Right ventricle myocardium inferior (tissue), 1 donor: ENCODE measurements at regions not wholly inside any gene's neighbourhood (a gene's known extent, or its start where the extent isn't known, plus 50 kb on each side); places are given as distances from the start of the nearest gene placed in this dataset.
A peak's percentile ranks its signal among the peaks of the same experiment; 100 is the strongest.

ENCODE experiments used
- ATAC-seq: fragments of 200-7000 bp; cut with Tn5 transposase; one replicate; pipeline ENCODE4 v1.9.1; 2020; ENCODE audit warnings: mild to moderate bottlenecking, moderate library complexity
- DNase-seq: peaks from one replicate; pipeline ENCODE4 v3.0.0; 2021; ENCODE audit errors: missing footprints
- intact Hi-C: fragments of 100-400 bp; cut with DNase I; formaldehyde crosslinking; loops from one replicate; pipeline ENCODE4 v1.11.0; 2022
- donor health status: DM: no; HTN: yes; CAD: no; lungs with severe emphysema.

DNA sequence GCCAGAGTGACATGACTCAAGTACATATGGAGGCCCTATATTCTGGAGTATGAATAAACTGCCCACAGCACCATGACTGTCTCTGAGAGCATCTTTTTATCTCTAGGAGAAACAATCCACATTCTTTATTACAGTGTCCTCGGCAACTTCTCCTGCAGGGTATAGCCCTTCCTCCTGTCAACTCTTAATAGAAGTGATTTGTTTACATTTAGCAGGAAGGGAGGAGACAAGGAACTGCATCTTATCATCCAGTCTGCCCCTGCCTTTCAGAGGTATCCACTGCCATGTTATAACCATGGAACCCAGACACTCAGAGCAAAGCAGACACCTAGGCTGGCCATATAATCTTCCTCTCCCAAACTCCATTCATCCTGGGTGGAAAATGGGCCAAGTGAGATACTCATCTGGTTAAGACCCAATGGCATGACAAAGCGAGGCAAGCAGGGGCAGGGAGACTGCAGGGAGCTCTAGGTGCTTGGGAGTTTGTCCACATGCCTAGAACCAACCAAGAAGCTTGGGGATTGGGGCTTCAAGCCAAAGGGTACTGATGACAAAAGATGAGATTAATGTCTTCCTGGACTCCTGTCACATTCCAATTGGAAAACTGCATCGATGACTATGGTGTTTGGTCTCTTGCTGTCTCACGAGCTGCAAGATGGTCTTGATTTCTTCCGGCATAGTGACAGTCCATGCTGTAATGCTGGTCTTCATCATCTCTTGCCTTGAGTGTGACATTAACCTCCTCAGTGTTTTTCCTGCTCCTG, 620.5 kb upstream of the KLF4 start:
- intact Hi-C loops = no loop called here
- ATAC-seq = no peak
- DNase-seq = no peak

DNA sequence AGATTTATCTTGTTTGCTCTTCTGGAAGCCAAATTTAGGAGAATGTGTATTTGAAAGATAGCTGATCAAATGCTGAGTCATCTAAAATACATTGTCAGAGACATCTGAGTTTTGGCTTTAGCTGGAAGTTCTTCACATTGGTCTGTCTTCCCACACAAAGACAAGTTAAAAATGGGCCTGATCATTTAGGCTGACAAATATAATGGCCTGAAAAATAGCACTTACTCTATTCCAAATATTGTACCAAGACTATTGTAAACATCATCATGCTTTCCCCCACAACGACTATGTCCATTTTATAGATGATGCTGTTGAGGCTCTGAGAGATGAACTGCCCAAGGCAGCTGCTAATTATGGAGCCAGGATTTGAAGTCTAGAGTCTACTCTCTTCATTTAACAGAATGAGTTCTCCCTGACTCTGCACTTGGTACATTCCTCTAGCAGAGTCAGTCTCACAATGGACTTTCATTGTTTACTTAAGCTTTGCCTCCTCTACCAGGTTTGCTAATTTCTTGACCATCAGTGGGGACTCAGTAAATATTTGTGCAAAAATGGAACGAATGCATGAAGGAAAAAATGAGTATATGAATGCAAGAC, 619.4 kb upstream of the KLF4 start:
- ATAC-seq = no peak
- intact Hi-C loops = no loop called here
- no peak for DNase-seq

DNA sequence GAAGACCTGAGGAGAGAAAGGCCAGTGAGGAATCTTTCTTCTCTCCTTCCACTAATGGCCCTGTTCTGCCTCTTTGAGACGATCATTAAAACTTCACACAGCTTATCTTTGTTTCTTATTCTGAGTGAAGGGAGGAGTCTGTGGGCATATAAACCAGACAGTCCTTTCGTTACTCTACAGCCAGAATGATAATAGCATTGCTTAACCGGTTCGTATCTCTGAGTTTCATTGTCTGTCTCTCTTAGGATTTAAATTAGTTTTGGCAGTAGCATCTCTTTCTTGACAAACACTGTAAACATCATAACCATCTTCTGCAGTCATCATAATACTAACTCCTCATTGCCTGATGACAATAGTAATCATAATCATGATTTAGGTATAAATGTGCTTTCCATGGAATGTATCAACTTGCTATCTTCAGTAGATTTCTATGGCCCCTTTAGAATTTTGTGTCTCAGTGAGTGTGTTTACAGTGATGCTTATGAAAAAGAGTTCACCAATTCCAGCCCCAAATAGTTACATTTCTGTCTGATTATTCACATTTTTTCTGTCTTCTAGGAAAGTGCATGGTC, 618.8 kb upstream of the KLF4 start:
- intact Hi-C loops = no loop called here
- ATAC-seq = no peak
- no peak for DNase-seq

GRCh38 chr9:108105885-108106284, 616.3 kb upstream of the KLF4 start:
- ATAC-seq (peak; percentile 39), DNase-seq (no peak)
- intact Hi-C loops = no loop called here

DNA sequence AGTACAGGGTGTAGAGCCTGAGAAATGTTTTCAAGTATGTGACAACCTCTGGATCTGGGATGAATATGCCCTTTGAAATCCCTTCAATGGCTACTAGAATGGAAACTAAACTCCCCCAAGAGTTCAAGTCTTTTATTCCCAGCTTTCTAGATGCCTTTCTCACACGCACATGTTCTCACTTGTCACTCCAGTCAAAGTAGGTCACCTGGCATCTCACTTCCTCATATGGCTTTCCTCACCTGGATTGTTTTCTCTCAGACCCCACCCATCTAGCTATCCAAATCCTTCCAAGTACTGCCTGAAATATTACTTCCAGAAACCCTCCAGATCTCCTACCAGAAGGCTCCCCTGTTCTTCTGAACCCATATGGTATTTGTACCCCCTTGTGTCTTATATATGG, 615.4 kb upstream of the KLF4 start:
- ATAC-seq (no peak), DNase-seq (no peak)
- intact Hi-C loops = no loop called here

GRCh38 chr9:108103046-108103693, 613.6 kb upstream of the KLF4 start:
- ATAC-seq (no peak), DNase-seq (no peak)
- intact Hi-C loops = no loop called here

GRCh38 chr9:108101410-108101809, 611.8 kb upstream of the KLF4 start:
- DNase-seq (no peak), ATAC-seq (no peak)
- intact Hi-C loops = no loop called here

- ATAC-seq (no peak), DNase-seq (no peak)
- intact Hi-C loops = no loop called here
Measured at GRCh38 chr9:108100571-108100970, 611.0 kb upstream of the KLF4 start.

GRCh38 chr9:108099854-108100253, 610.3 kb upstream of the KLF4 start:
- DNase-seq (no peak), ATAC-seq (no peak)
- intact Hi-C loops = no loop called here

- intact Hi-C loops = no loop called here
- ATAC-seq (no peak), DNase-seq (no peak)
Measured at GRCh38 chr9:108095496-108095895, 605.9 kb upstream of the KLF4 start.

- DNase-seq (no peak), ATAC-seq (no peak)
- intact Hi-C loops = no loop called here
Measured at GRCh38 chr9:108094676-108094993, 605.1 kb upstream of the KLF4 start.

GRCh38 chr9:108093773-108094675, 604.5 kb upstream of the KLF4 start:
- no peak for DNase-seq
- intact Hi-C loops = no loop called here
- no peak for ATAC-seq

DNA sequence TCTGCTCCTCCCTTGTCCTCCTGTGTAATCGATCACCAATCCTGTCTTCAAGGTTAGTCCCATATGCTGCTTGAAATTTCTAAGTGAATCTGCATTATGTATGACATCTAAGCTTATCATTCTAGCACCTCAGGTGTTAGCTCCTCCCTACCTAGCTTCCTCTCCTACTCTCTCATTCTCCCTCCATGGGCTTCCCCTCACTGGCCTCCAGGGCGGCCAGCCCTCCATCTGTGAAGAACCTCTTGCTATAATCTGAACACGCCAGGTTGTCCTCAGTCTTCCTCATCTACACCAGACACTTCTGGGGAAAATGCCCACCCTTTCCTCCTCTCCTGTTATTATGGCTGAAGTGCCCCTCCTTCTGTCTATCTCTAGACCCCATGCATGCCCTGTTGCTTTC, 599.3 kb upstream of the KLF4 start:
- DNase-seq = no peak
- ATAC-seq = no peak
- intact Hi-C loops = no loop called here

DNA sequence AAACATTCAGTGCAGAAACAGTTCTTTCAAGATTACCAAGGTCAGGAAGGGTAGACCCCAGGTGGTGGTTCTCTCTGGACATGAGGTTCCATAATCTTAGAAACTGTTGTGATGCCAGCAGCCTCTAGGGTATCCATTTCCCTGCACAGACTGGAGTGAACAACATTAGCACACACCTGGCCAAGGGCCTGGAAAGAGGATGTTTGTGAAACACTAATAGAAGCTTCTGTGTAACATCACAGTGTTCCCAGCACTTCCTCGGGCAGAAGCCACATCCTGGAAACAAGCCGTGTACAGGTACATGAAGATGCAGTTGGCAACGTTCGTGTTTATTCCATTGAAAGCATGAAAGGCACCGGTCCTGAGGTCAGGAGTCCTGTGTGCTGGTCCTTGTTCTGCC, 598.2 kb upstream of the KLF4 start:
- no peak for DNase-seq
- intact Hi-C loops = no loop called here

DNA sequence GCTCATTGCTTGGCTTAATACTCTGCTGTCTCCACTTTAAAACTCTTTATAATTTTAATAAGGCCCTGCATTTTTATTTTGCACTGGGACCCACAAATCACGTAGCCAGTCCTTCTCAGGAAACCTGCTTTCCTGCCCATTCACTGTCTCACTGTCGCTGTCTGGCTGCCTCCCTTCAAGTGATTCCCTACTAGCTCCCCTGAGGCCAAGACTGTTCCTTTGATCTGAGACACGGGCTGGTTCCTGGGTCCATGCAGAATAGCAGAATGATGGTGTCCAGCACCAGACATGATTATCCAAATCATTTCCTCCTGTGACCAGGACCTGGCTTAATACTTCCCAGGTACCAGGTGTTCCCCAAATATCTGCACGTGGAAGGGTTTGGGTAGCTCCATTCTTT, 597.1 kb upstream of the KLF4 start:
- intact Hi-C loops = no loop called here
- DNase-seq (no peak), ATAC-seq (no peak)

More for the DNA sequence above, 598.2 kb upstream of the KLF4 start:
- no peak for ATAC-seq

GRCh38 chr9:108085294-108085693, 595.7 kb upstream of the KLF4 start:
- intact Hi-C loops = no loop called here
- ATAC-seq (no peak), DNase-seq (no peak)

DNA sequence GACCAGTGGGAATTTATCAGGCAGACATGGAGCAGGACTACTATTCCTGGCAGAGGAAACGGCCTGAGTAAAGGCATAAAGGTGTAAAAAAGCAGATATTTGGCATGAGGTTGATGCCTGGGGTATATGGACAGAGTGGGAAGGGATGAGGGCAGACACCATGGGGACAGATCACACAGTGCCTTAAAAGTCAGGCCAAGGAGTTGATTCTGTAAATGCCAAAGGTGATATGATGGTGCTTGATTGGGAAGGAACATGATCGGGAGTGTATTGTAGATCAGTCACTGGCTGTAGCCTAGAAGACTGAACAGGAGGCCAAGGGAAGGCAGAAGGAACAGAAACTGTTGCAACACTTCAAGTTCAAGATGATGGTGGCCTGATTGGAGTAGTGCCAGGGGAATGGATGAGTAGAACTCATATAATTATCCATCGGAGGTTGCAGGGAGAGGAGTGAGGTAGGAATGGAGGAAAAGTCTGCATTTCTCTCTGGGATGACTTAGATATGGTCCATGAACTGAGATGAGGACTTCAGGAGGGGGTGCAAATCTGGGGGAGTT, 594.3 kb upstream of the KLF4 start:
- no peak for DNase-seq
- intact Hi-C loops = no loop called here
- no peak for ATAC-seq

GRCh38 chr9:108083160-108083750, 593.7 kb upstream of the KLF4 start:
- ATAC-seq (no peak), DNase-seq (no peak)
- intact Hi-C loops = no loop called here

DNA sequence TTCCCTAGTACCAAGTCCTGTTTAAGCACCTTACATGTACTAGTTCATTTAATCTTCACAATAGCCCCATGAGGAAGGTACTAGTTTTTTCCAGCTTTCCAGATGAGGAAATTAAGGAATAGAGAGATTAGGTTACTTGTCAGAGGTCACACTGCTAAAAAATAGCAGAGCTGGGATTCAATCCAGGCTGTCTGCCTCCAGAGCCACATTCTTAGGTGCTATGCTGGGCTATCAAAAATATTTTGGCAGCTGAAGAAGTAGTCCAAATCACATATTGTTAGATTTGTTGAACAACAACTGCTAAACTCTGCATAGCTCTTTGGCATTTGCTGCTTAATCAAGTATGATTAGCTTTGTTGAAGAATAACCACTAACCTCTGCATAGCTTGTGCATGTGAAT, 591.5 kb upstream of the KLF4 start:
- intact Hi-C loops = no loop called here
- ATAC-seq = no peak
- DNase-seq = no peak
